ENCODE measurements at regions not wholly inside any gene's neighbourhood (a gene's known extent, or its start where the extent isn't known, plus 50 kb on each side); places are given as distances from the start of the nearest gene placed in this dataset.

GRCh38 chr10:123325663-123326190 is 171.5 kb downstream of the BUB3 start:
- DNase-seq (ENCODE audit: low spot score) = no peak
- TF ChIP-seq, protein P1, sequence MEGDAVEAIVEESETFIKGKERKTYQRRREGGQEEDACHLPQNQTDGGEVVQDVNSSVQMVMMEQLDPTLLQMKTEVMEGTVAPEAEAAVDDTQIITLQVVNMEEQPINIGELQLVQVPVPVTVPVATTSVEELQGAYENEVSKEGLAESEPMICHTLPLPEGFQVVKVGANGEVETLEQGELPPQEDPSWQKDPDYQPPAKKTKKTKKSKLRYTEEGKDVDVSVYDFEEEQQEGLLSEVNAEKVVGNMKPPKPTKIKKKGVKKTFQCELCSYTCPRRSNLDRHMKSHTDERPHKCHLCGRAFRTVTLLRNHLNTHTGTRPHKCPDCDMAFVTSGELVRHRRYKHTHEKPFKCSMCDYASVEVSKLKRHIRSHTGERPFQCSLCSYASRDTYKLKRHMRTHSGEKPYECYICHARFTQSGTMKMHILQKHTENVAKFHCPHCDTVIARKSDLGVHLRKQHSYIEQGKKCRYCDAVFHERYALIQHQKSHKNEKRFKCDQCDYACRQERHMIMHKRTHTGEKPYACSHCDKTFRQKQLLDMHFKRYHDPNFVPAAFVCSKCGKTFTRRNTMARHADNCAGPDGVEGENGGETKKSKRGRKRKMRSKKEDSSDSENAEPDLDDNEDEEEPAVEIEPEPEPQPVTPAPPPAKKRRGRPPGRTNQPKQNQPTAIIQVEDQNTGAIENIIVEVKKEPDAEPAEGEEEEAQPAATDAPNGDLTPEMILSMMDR (IDR thresholded peaks at IDR 0.05) = no peak
- H3K27ac ChIP-seq = no peak overlapping the region

GRCh38 chr10:123326674-123327073 is 172.5 kb downstream of the BUB3 start:
- no peak for DNase-seq (ENCODE audit: low spot score)
- no peaks in the 10 kb centered on the region for H3K27me3 ChIP-seq
- TF ChIP-seq, protein P1 (IDR thresholded peaks at IDR 0.05) = no peak
- H3K27ac ChIP-seq = no peak overlapping the region
- H3K4me1 ChIP-seq = no peaks in the 10 kb centered on the region
- H3K36me3 ChIP-seq = no peaks in the 10 kb centered on the region
- no peak overlapping the region for H3K4me3 ChIP-seq
- no peaks in the 10 kb centered on the region for H3K9me3 ChIP-seq

More at GRCh38 chr10:123325663-123326190, 171.5 kb downstream of the BUB3 start:
- no peaks in the 10 kb centered on the region for H3K9me3 ChIP-seq
- no peaks in the 10 kb centered on the region for H3K36me3 ChIP-seq
- H3K4me3 ChIP-seq = no peak overlapping the region
- no peaks in the 10 kb centered on the region for H3K4me1 ChIP-seq
- H3K27me3 ChIP-seq = no peaks in the 10 kb centered on the region

DNA sequence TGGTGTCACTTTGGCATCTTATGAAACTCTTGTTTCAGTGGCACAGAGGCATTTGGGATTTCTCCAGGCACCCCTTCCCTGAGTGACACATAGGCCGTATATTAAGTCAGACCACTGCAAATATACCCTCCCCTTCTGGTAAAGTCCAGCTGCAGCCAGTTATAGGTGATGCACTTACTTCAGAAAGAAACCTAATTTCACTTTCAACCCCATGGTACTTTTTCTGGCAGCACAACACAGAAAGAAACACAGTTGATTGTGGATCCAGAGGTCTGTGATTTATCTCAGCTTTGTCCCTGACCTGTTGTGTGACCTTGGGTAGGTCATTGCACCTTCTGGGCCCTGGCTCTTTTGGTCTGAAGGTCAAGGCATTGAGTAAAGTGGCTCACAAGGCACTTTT is 173.2 kb downstream of the BUB3 start:
- Histone ChIP-seq H3K27me3 (no peaks in the 10 kb centered on the region), H3K4me3 (no peak overlapping the region), H3K27ac (no peak overlapping the region), H3K4me1 (no peaks in the 10 kb centered on the region), H3K36me3 (no peaks in the 10 kb centered on the region), H3K9me3 (no peaks in the 10 kb centered on the region)
- TF ChIP-seq, protein P1 (IDR thresholded peaks at IDR 0.05) = no peak
- no peak for DNase-seq (ENCODE audit: low spot score)

- Histone ChIP-seq H3K27me3 (no peaks in the 10 kb centered on the region), H3K27ac (no peak overlapping the region), H3K36me3 (no peaks in the 10 kb centered on the region), H3K4me1 (no peaks in the 10 kb centered on the region), H3K4me3 (no peak overlapping the region), H3K9me3 (no peaks in the 10 kb centered on the region)
- DNase-seq (ENCODE audit: low spot score) = no peak
- TF ChIP-seq, protein P1 (IDR thresholded peaks at IDR 0.05) = no peak
These were observed 173.7 kb downstream of the BUB3 start for GRCh38 chr10:123327896-123328295.

DNA sequence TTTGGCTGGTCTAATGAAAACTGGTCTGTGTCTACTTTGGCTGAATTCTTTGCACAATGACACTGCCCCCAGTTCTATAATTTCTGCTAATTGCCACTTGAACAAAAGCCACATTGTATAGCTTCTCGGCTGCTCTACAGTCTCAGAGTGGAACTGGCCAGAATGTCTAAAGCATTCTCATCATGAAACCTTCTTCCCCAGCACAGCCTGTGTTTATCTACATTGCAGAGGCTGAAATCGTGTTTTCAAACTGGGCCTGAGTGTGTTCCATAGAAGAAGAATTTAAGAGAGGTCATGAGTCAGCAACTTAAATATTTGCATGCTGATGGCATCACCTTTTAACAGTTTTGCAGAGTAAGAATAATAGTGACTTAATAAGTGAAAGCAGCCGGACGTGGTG is 177.2 kb downstream of the BUB3 start:
- TF ChIP-seq, protein P1 (IDR thresholded peaks at IDR 0.05) = no peak
- Histone ChIP-seq H3K27ac (no peak overlapping the region), H3K4me1 (no peaks in the 10 kb centered on the region), H3K36me3 (no peaks in the 10 kb centered on the region), H3K4me3 (no peak overlapping the region), H3K9me3 (no peaks in the 10 kb centered on the region), H3K27me3 (no peaks in the 10 kb centered on the region)
- DNase-seq (ENCODE audit: low spot score) = no peak

DNA sequence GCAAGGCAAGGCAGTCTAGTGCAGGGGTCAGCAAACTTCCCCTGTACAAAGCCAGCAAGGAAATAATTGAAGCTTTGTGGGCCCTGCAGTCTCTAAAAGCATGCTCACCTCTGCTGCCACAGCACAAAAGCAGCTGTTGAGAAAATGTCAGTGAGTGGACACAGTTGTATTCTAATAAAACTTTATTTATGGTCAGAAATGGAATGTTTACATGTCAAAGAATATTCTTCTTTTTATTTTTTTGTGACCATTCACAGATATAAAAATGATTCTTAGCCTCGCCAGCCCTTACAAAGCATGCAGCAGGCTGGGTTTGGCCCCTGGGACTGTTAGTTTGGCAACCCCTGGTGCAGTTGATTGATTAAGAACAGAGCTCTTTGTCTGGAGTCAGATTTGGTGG is 192.4 kb downstream of the BUB3 start:
- H3K9me3 ChIP-seq = no peaks in the 10 kb centered on the region
- TF ChIP-seq, protein P1 (IDR thresholded peaks at IDR 0.05) = no peak
- no peak for DNase-seq (ENCODE audit: low spot score)
- H3K4me3 ChIP-seq = no peak overlapping the region
- H3K27ac ChIP-seq = no peak overlapping the region
- no peaks in the 10 kb centered on the region for H3K4me1 ChIP-seq
- no peaks in the 10 kb centered on the region for H3K27me3 ChIP-seq
- no peaks in the 10 kb centered on the region for H3K36me3 ChIP-seq

Data from right atrium auricular region (tissue), 2 donors.